ENCODE measurements at regions not wholly inside any gene's neighbourhood (a gene's known extent, or its start where the extent isn't known, plus 50 kb on each side); places are given as distances from the start of the nearest gene placed in this dataset.
"Not testable (repeated sequence)": the region's sequence is repeated elsewhere in the genome, so short reads cannot be mapped to it uniquely, and the experiment has no call there.

DNA sequence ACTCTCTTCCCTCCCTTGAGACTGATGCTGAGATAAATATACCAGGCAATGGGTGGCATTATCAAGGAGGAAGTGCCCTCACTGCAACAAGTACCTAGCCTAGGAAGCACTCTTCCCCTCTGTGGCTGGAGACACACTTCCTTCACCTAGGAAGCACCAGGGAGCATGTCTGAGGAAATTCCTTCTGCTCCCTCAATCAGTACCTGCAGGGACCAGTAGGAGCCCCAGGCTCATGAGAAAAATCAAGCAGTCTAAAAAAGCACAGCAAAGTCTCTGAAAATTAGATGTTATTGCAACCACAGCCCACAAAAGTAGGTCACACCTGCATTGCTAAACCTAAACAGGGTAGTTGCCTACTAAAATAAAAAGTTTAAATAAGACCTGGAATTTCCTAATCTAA is 78.2 kb upstream of the TRPM1 start:
- DNase-seq: no peak

DNA sequence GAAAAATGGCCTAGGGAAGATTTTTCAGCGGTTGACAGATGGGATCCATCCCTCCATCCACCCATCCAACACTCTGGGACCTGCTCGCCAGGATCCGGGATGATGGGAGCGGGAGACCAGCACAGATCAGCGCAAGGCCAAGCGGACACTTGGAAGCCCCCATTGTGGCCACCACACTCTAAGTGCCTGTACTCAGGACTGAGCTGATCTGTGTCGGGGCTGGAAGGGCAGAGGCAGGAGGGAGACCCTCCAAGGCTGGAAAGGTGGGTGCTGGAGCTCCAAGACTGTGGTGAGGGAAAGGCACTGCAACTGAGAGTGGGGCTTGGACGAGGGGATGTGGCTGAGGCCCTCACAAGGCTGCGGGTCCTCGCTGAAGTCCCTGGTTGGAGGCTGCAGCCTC is 91.8 kb upstream of the TRPM1 start:
- no peak for DNase-seq

DNA sequence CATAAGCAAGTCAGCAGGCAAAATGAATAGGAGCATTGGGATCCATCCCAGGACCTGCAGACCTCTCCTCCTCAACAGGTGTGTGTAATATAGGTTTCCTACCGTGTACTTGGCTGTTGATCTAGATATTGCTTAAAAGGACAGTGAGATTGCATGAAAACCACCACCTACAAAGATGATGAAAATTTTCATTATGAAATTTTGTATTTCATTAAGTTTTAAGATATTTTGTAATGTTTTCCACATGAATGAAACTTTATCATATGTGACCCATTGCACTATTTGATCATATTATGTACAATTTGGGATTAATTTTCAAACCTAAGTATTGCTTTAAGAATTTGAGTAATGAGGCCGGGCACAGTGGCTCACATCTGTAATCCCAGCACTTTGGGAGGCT is 94.3 kb upstream of the TRPM1 start:
- DNase-seq: no peak

DNA sequence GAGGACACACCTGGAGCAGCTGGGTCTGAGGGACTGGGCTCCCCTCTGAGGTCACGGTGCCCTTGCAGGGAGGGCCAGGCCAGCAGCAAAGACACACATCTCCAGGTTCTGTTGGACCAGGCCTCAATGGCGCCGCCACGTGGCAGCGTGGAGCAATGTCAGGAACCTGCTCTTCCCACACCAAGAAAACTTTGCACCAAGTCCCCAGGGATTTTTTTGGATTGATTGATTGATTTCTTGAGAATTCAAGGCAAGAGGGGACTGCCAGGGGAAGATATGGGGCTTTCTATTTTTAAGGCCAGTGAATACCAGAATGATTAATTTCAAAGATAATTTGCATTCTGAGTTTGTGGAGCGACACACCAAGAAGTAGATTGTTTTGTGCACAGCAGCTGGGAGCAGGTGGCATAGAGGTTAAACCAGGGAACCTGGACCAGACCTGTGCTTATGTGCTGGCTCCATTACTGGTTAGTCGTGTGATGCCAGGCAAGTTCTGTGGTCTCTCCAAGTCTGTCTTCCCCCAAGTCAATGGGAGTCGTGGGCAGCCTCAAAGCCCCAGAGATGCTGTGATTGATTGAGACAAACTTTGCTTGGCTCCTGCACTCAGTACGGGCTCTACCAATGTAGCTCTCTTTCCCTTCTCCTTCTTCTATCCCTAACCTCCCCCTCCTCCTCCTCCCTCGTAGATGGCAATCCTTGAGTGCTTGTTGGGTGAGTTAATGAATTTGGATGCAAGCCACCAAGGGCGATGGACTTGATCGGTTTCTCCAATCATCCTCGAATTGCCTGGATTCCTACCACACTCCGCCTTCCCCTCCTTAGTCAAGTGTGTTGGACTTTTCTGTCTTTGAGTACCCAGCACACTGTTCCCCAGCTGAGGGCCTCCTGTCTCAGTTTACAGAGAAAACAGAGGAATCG is 96.2 kb upstream of the TRPM1 start:
- DNase-seq: no peak

DNA sequence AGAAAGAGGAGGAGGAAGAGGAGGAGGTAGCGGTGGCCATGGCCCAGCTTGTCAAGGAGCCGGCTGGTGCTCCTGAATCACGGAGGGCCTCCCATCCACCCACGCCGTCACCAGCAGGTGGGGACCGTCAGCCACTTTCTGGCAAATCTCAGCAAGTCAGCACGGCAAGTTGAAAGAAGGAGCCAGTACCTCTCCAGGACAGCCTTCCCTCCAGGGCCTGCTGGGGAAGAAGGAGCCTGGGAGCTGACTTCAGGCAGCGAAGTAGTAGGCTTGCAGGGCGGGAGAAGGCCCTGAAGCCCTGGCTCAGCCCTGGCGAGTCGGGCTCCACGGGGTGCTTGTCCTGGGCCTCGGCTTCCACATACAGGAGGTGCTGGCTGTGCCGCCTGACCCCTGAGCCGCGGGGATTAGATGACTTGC is 99.2 kb upstream of the TRPM1 start:
- DNase-seq: peak; percentile 43

DNA sequence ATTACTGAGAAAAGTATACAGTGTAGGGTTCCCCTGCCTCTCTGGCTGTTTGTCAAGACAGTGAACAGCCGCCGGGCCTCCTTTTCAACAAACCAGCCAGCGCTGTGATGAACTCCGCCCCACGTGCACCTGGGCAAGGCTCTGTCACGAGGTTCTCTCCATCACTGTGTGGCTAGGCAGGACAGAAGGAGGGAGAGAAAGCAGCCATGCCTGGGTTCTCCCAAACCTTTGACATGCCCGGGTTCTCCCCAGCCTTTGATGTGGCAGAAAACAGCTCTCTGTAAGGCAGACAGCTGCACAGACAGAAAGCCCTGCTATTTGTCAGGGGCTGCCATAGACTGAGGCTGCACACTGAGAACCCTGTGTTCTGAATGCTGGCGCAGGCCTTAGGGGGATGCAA is 101.4 kb upstream of the TRPM1 start:
- DNase-seq: no peak

DNA sequence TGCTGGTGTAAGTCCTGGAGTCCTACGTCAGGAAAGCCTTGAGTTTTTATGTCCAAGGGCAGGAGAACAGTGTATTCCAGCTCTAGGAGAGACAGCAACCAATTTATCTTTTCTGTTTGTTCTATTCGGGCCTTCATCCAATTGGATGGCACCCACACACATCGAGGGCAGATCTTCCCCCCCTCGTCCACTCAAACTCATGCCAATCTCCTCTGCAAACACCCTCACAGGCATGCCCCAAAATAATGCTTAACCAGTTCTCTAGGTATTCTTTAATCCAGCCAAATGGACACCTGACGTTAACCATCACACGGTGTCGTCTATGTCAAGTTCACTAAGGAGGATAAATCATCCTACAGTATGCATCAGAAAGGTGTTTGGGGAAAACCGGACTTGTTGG is 102.5 kb upstream of the TRPM1 start:
- no peak for DNase-seq

DNA sequence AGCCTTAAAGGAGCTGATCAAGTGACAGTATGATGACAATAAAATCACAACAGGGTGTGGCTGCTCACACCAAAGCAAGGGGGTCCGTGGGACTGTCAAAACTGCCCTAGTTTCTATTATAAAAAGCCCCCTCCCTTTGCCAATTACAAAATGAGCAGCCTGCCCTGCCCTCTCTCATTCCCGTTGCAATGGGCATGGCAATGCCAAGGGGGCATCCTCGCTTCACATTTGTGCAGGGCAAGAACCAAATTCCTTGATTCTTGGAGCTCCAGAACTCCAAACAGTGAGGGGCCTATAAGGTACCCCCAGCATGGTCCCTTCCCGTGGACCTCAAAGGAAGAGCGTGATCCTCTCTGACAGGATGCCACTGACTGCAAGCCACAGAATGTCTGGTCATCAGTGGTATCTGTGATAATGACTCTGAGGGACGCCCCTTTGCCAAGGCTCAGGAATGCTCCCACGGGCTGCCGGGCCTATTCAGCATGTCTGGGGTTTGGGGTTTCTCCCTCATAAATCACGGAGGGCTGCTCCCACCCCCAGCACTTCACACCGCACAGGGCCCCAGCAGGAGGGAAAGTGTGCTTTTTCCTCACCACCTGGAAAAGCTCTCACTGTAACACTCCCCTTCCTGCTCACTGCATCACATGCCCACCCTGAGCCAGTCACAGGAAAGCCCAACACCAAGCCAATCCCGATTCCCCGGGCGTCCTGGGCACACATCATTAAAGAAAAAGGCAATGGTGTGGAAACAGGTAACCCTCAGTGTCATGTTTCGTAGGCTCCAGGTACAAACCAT is 105.1 kb upstream of the TRPM1 start:
- no peak for DNase-seq

DNA sequence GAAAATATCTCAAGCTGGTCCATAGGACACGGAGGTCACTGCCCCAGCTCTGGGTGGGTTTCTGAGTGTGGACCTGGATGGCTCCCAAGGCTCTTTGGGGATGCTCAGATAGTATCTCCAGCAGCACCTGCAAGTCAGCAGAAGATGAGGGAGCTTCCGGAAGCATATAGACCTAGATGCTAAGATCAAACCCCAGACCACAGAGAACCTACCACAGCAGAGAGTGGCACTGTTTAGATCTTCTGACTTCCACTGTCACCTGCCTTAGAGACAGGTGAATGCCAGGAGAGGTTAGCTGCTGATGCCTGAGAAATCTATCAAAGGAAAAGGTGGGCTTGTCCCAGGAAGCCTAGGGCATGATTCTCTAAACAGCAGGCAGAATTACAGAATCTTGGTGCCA is 105.7 kb upstream of the TRPM1 start:
- DNase-seq: no peak

DNA sequence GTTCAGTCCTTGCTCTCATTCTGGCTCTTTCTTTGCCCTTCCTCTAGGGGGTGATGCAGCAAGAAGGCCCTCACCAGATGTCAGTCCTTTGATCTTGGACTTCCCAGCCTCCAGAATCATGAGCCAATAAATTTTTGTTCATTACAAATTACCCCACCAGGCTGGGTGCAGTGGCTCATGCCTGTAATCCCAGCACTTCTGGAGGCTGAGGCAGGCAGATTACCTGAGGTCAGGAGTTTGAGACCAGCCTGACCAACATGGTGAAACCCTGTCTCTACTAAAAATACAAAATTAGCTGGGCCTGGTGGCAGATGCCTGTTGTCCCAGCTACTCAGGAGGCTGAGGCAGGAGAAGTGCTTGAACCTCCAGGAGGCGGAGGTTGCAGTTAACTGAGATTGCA is 106.3 kb upstream of the TRPM1 start:
- not testable (repeated sequence) for DNase-seq

DNA sequence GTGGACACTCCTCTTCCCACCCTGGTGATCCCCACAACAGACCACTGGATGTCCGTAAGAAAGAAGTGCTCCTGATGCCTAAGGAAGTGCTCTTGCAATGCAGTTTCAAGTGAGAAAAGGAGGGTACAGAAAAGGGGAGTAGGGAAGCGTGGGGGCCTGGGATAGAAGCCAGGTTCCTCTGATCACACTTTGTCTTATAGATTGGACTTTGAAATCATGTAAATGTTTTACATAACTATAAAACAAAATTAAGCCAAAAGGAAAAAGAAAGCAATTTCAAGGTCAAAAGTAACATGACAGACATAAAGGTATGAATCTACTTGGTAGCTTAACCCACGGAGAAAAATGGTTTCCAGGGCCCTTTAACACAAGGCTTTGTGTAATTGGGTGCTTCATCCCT is 107.3 kb upstream of the TRPM1 start:
- DNase-seq: no peak

DNA sequence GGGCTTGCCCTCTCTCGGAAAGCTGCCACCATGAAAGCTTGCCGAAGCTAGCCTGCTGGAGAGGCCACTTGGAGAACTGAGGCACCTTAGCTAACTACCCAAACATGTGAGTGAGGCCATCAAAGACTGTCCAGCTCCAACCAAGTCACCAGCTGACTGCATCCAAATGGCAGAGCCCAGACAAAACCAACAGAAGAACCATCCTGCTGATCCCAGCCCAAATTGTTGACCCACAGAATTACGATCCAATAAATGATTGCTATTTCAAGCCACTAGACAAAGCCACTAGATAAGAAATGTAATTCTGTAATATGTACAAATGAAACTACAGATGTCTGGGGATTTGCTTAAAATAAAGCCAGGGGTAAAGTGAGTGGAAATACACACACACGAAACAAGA is 109.8 kb upstream of the TRPM1 start:
- DNase-seq: no peak

DNA sequence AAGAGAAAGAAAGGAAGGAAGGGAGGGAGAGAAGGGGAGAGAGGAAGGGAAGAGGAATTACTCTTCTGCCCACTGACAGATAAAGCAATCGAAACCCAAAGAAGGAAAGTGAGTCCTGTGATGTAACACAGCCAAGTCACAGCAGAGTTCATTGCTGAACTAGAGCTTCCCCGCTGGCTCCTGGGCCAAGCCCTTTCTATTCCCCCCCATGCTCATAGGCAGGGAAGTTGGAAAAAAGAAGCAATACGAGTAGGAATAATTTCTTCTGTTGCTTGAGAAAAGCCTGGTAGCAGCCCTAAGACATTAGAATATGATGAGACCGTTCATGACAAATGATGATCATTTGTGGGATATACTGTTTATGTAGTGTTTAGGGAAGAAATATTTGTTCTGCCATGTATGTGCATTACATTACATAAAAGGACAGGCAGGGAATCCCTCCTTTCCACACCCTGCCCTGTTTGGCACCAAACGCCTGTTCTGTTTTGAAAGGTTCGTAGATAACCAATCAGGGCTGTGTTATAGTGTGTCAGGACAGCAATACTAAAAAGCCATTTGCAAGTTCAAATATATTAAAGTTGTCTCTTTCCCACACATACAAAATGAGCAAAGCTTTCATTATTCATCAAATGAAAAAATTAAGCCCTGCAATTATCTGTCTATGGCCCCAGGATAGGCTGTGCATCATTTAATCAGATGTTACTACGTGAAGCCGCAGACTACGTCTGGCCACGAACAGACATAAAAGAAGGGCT is 111.0 kb upstream of the TRPM1 start:
- DNase-seq: no peak

DNA sequence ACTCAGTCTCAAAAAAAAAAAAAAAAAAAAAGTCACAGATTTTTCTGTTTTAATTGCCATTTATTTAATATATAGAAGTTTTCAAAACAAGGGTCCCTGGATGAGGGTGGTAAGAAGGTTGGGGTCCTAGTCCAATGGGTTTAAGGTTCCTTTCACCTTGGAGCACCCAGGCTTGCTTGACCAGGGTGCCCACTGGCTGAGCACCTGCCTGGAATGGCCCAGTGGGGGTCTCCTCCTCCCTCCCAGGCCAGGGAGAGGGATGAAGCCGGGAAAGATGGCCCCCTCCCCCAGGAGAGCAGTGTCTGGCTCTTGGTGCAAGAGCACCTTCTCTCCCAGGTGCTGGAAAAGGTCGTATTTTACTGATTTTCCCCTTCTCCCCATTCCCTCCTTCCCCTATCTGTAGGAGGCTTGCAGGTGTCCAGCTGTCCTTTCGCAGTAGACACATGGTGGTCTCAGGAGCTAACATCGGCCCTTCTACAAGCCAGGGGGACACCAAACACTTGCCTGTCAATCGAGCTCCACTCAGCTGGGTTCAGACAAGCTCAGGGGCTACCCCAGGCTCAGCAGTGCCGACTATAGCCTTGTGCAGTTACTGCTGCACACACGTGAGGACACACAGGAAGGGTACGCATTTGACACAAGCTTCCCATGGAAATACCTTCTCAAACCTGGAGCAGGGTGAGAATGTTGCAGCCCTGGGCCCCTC is 112.3 kb upstream of the KLF13 start:
- no peak for DNase-seq

DNA sequence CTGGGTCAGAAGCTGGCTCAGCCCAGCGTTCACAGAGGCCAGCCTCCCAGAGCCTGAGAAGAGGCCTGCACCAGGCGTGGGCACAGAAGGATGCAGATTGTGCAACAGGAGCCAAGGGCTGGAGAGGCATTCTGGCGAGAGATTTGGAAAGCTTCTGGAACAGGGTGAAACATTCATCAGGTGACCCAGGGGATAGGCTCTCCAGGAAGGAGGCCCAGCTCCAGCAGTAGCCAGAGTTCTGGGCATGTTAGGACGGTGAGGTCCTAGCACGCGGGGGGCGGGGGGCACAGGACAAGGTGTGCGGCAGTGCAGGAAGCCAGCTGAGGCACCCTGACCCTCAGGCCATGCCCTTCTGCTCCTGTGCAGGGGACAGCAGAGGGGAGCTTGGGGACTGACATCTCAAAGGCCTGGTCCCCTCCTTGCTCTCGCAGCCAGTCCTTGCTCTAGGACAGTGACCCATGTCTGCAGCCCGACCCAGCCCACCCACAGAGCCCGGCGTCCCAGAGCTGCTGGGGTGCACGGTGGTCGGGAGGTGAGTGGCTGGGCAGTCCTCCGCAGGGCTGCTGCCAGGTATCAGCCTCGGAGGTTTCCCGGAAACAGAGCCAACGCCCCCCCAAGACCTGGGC is 111.7 kb upstream of the KLF13 start:
- DNase-seq: no peak

DNA sequence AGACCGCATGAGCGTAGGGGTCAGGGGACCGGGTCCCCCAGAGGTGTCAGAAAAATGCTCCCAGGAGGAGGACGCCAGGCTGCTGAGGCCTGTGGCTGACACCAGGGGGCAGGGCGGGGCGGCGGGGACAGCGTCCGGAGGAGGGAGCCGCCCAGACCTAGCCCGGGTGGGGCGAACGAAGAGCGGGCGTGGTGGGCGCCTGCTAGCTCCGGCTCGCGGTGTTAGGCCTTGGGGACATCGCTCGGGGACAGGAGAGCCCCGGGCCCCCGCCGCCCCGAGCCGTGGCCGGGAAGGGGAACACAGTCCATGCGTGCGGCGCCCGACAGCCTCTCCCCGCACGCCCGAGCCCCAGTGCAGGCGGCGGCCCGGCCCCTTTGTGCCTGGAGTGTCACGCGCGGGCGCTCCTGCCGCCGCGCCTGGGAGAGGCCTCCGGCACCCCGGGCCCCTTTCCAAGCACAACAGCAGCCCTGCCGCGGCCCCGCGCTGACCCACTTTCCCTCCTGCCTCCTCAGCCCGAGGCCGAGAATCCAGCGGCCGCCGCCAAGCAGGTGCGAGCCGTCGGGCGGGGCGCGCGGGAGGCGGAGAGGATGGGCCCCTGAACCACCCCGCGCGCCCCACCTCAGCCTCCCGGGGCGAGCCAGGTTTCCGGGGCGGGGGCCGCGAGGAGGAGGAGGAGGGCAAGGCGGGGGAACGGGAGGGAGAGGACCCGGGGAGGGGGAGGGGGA is 111.0 kb upstream of the KLF13 start:
- peak; percentile 46 for DNase-seq

DNA sequence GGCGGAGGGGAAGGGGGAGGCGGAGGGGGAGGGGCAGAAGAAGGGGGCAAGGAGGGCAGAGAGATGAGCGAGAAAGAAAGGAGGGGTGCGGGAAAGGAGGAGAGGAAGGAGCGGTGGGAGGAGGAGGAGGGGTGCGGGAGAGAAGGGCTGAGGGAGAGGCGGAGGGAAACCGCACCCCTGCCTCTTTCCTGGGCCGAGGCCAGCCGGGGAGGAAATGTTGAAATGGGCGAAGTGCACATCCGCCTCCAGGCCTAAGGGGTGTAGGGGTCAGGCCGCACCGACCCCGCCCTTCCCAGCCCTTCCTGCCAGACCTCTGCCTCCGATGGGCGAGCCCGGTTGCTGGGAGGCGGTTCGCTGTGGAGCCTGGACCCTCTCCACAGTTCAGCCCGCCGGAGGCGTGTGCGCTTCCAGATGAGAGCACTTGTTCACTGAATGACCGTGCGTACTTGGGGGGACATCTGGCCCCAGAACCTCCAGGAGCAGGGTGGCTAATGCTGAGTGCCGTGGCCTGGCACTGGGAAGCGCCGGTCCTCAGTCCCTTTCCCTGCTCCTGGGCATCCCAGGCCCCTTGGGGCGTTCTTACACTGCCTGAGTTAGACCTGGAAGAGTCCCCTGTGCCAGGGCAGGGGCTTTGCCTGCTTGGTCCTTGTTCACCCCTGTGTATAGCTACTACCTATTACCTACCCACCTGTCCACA is 110.3 kb upstream of the KLF13 start:
- DNase-seq: peak; percentile 40

DNA sequence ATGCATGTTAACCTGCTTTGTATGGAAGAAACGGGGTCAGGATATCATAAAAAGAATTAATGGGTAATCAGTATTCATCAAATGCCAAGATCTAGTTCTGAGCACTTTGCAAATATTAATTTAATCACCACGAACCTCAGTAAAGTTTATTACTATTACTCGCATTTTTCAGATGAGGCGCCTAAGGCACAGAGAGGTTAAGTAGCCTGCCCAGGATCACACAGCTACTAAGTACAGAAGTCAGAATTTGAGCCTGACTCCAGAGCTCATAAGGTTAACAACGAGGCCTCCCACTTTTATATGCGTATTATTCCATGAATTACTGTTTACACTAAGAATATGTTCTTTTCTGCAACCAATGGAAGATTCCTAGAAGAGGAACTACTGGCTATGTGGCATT is 109.6 kb upstream of the KLF13 start:
- no peak for DNase-seq

DNA sequence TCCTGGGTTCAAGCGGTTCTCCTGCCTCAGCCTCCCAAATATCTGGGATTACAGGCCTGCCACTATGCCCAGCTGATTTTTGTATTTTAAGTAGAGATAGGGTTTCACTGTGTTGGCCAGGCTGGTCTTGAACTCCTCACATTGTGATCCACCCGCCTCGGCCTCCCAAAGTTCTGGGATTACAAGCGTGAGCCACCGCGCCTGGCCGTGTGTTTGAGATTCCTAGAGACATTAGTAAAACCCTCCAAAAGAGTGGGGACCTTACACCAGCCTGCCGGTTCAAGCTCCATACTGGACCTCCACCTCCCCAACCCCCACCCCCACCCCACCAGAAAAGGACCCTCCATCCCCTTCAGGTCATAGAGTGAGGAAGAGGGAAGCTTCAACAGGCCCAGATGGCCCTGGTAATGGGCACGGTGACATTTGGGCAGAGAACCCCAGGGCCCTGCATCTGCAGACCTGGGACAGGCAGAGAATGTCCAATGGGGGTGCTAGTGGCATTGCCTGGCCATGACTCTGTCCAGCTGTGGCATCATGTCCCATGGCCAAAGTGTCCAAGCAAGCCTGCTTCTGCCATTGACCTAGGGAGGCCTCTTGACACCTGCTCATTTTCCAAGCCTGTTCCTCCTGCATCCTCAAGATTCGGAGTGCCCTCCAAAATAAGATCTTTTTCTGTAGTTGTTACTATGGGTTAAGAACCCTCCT is 108.9 kb upstream of the KLF13 start:
- DNase-seq: no peak

DNA sequence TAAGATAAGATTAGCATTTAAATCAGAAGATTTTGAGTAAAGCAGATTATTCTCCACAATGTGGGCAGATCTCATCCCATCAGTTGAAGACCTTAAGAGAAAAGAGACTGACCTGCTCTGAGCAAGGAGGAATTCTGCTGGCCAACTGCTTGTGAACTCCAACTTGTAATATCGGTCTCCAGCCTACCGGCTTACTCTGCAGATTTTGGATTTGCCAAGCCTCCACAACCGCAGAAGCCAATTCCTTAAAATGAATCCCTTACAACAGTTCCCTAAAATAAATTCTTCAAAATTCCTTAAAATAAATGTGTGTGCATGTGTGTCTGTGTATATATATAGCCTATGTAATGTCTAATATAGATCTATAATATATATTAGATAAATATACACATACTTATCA is 107.4 kb upstream of the KLF13 start:
- no peak for DNase-seq
